A549 (cell line): ENCODE measurements at regions not wholly inside any gene's neighbourhood (a gene's known extent, or its start where the extent isn't known, plus 50 kb on each side); places are given as distances from the start of the nearest gene placed in this dataset.
A peak's percentile ranks its signal among the peaks of the same experiment; 100 is the strongest.

ENCODE experiments used
- ATAC-seq, 2 experiments: fragments of 200-7000 bp in 1 of 2; fragments of >200 bp in 1 of 2; cut with Nextera tagmentation in 1 of 2; cut with Tn5 transposase in 1 of 2; 3 replicates each; pipeline versions ENCODE4 v1.8.0 to v1.9.1; 2018 to 2020; ENCODE audit warnings: mild to moderate bottlenecking in 1 of 2, moderate library complexity in 1 of 2
- CTCF ChIA-PET: fragments of 300-600 bp; sonication (Branson Sonifier 250); formaldehyde crosslinking; extraction: SDS; loops from one replicate; lab custom pipeline; 2021; ENCODE audit warnings: antibody characterized with exemption, inconsistent platforms; lab: Yijun Ruan, JAX
- POLR2A ChIA-PET: fragments of 350-600 bp; formaldehyde crosslinking; extraction: SDS; loops from one replicate; lab custom pipeline; 2021; ENCODE audit warnings: antibody characterized with exemption, inconsistent platforms; lab: Yijun Ruan, JAX
- DNase-seq, 2 experiments: peaks; one replicate each; pipeline versions ENCODE4 v3.0.0 to v3.0.0-alpha.2; 2011 to 2016; ENCODE audit warnings: low read depth in 1 of 2, low spot score in 1 of 2
- FAIRE-seq: peaks from 2 replicates; lab custom pipeline; 2011; peaks lifted over from hg19 to GRCh38; lab: Jason Lieb, UNC
- H3K27ac ChIP-seq, 2 experiments: fragments of >200 bp; sonication (Bioruptor Twin); formaldehyde crosslinking; 3 replicates each; pipeline ENCODE4 v1.5.1; 2016 to 2017
- H3K4me1 ChIP-seq: fragments of >200 bp; sonication (Bioruptor Twin); formaldehyde crosslinking; 3 replicates; pipeline ENCODE4 v1.6.1; 2016
- H3K4me2 ChIP-seq: fragments of >200 bp; sonication (Bioruptor Twin); formaldehyde crosslinking; 3 replicates; pipeline ENCODE4 v1.6.1; 2016
- H3K4me3 ChIP-seq: fragments of >200 bp; sonication (Bioruptor Twin); formaldehyde crosslinking; 3 replicates; pipeline ENCODE4 v1.5.1; 2016
- H3K9me3 ChIP-seq: fragments of >200 bp; sonication (Bioruptor Twin); formaldehyde crosslinking; 3 replicates; pipeline ENCODE4 v1.6.1; 2016
- BHLHE40 ChIP-seq: IDR thresholded peaks from 2 replicates; pipeline ENCODE4 v1.6.1; 2012; ENCODE audit warnings: low read depth, low read length, inconsistent platforms
- CBX2 ChIP-seq: fragments of 200-600 bp; sonication (generic); IDR thresholded peaks from 2 replicates; pipeline ENCODE4 v1.6.1; 2016; ENCODE audit warnings: low read depth, mild to moderate bottlenecking, borderline replicate concordance
- CBX8 ChIP-seq: fragments of 200-600 bp; sonication (generic); IDR thresholded peaks from 2 replicates; pipeline ENCODE4 v1.6.1; 2016
- EHMT2 ChIP-seq: fragments of 200-600 bp; sonication (generic); IDR thresholded peaks from 2 replicates; pipeline ENCODE4 v1.6.1; 2016; ENCODE audit warnings: antibody characterized with exemption, low read depth, mild to moderate bottlenecking, moderate library complexity
- ESRRA ChIP-seq: fragments of 150-350 bp; IDR thresholded peaks from 2 replicates; pipeline ENCODE4 v1.6.1; 2014; ENCODE audit warnings: mild to moderate bottlenecking, low read length, borderline replicate concordance
- FOSL2 ChIP-seq, 2 experiments: fragments of 450-650 bp in 1 of 2; fragments of >200 bp in 1 of 2; sonication (Bioruptor Twin) in 1 of 2; formaldehyde crosslinking; IDR thresholded peaks; 2 replicates each; pipeline versions ENCODE4 v1.5.0 to v1.6.1; 2016 to 2020; ENCODE audit warnings: mild to moderate bottlenecking in 1 of 2, moderate library complexity in 1 of 2
- GATA3 ChIP-seq: IDR thresholded peaks from 2 replicates; pipeline ENCODE4 v1.6.1; 2012; ENCODE audit warnings: borderline replicate concordance
- HDAC2 ChIP-seq: fragments of 200-600 bp; sonication (generic); IDR thresholded peaks from 2 replicates; pipeline ENCODE4 v1.6.1; 2016
- HOXA7 ChIP-seq: fragments of 250-450 bp; sonication (Bioruptor Pico); IDR thresholded peaks from 2 replicates; pipeline ENCODE4 v1.5.0; 2020; ENCODE audit warnings: mild to moderate bottlenecking, moderate library complexity
- JUNB ChIP-seq: fragments of >200 bp; sonication (Bioruptor Twin); formaldehyde crosslinking; IDR thresholded peaks from 2 replicates; pipeline ENCODE4 v1.6.1; 2016
- MAFK ChIP-seq: fragments of 450-650 bp; IDR thresholded peaks from 2 replicates; pipeline ENCODE4 v1.6.1; 2014; ENCODE audit not compliant: partially characterized antibody
- PHF8 ChIP-seq: fragments of 200-600 bp; sonication (generic); IDR thresholded peaks from 2 replicates; pipeline ENCODE4 v1.6.1; 2016; ENCODE audit warnings: low read depth, mild to moderate bottlenecking, antibody characterized with exemption, moderate library complexity, borderline replicate concordance
- RAD21 ChIP-seq, 2 experiments: fragments of >200 bp in 1 of 2; sonication (Bioruptor Twin) in 1 of 2; formaldehyde crosslinking in 1 of 2; IDR thresholded peaks in 1 of 2; conservative IDR thresholded peaks in 1 of 2; 2 replicates in 1 of 2; 3 replicates in 1 of 2; pipeline ENCODE4 v1.6.1; 2012 to 2018; ENCODE audit warnings: inconsistent platforms in 1 of 2
- RNF2 ChIP-seq: fragments of 200-600 bp; sonication (generic); IDR thresholded peaks from 2 replicates; pipeline ENCODE4 v1.6.1; 2016; ENCODE audit warnings: low read depth, mild to moderate bottlenecking, antibody characterized with exemption, moderate library complexity, borderline replicate concordance
- USF2 ChIP-seq: fragments of 450-650 bp; IDR thresholded peaks from 2 replicates; pipeline ENCODE4 v1.6.1; 2014; ENCODE audit warnings: antibody characterized with exemption
- ZFP36 ChIP-seq: fragments of 450-650 bp; IDR thresholded peaks from 2 replicates; pipeline ENCODE4 v1.6.1; 2014; ENCODE audit warnings: borderline replicate concordance; ENCODE audit not compliant: partially characterized antibody
- ZSCAN20 ChIP-seq: fragments of 250-450 bp; sonication (Bioruptor Pico); IDR thresholded peaks from 2 replicates; pipeline ENCODE4 v1.8.0; 2022; ENCODE audit warnings: mild to moderate bottlenecking, moderate library complexity
- WGBS: methylation state at CpG from one replicate; pipeline ENCODE4 v1.1.6; 2017; ENCODE audit errors: missing lambda C conversion rate; 5-methylcytosine and 5-hydroxymethylcytosine counted together
- TF ChIP-seq, protein P1 (sequence below): fragments of 250-450 bp; sonication (Bioruptor Pico); IDR thresholded peaks from 2 replicates; pipeline ENCODE4 v1.5.0; 2020; ENCODE audit warnings: low read depth, mild to moderate bottlenecking, moderate library complexity
- TF ChIP-seq, protein P2 (sequence below): fragments of 150-350 bp; IDR thresholded peaks from 2 replicates; pipeline ENCODE4 v1.6.1; 2014; ENCODE audit warnings: low read depth, mild to moderate bottlenecking, low read length
- TF ChIP-seq, protein P3 (sequence below): fragments of >200 bp; sonication (Bioruptor Twin); formaldehyde crosslinking; IDR thresholded peaks from 2 replicates; pipeline ENCODE4 v1.6.1; 2016

DNA sequence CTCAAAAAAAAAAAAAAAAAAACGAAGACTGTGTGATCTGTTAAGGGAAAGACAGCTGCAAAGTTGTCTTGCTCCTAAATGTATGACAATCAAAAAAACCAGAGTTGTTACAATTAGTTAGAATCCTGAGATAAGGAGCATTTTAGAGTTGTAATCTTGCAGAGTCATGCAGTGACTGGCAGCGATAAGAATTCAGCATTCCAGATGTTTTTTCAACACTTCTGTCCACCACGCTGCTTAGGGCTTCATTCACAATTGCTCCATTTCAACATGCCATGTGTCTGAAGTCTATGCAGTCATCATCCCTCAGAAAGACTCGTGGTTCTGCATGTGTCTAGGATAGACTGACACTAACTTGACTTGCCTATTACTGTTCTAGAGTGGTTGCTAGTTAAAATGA lies 102.4 kb upstream of the BACE2 start:
- TF ChIP-seq CBX8 (no peak), USF2 (no peak), ZFP36 (no peak)
- ATAC-seq, result no peak
- no peak for DNase-seq
- CTCF ChIA-PET, result interaction anchor here (0.8 kb wide), 1 partner anchor 922 kb away, joined by 3 read pairs; no protein-coding TSS in a partner anchor
- H3K4me1 ChIP-seq, result no peaks in the 10 kb centered on the region
- 25% methylated on average over 4 of the region's 4 CpGs for WGBS
- H3K27ac ChIP-seq, result no peak overlapping the region
- POLR2A ChIA-PET, result no interaction called here
- no peak overlapping the region for H3K4me3 ChIP-seq
- H3K4me2 ChIP-seq, result no peak overlapping the region
- FAIRE-seq, result no peak
- no peaks in the 10 kb centered on the region for H3K9me3 ChIP-seq

GRCh38 chr21:41066086-41066938 lies 101.6 kb upstream of the BACE2 start:
- 48% methylated on average over 16 of the region's 16 CpGs for WGBS
- no peak for DNase-seq
- TF ChIP-seq, protein P1, sequence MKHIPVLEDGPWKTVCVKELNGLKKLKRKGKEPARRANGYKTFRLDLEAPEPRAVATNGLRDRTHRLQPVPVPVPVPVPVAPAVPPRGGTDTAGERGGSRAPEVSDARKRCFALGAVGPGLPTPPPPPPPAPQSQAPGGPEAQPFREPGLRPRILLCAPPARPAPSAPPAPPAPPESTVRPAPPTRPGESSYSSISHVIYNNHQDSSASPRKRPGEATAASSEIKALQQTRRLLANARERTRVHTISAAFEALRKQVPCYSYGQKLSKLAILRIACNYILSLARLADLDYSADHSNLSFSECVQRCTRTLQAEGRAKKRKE (CRISPR knock-in tag), result no peak
- TF ChIP-seq BHLHE40 (no peak), CBX2 (no peak)
- no peak for ATAC-seq
- ChIA-PET POLR2A (no interaction called here), CTCF (no interaction called here)
- Histone ChIP-seq H3K27ac (no peak overlapping the region), H3K4me2 (no peak overlapping the region), H3K4me1 (no peaks in the 10 kb centered on the region), H3K4me3 (no peak overlapping the region), H3K9me3 (no peaks in the 10 kb centered on the region)
- no peak for FAIRE-seq

- no peaks in the 10 kb centered on the region for H3K9me3 ChIP-seq
- DNase-seq (no peak), ATAC-seq (no peak)
- H3K4me1 ChIP-seq, result no peaks in the 10 kb centered on the region
- WGBS, result 62% methylated on average over 2 of the region's 4 CpGs
- H3K27ac ChIP-seq, result no peak overlapping the region
- H3K4me2 ChIP-seq, result no peak overlapping the region
- no peak overlapping the region for H3K4me3 ChIP-seq
- CTCF ChIA-PET, result interaction anchor here (1.1 to 1.5 kb wide), 2 partner anchors 18 to 927 kb away, joined by 3 to 8 read pairs; no protein-coding TSS in a partner anchor
- TF ChIP-seq JUNB, result no peak
- no peak for TF ChIP-seq RAD21 (conservative IDR thresholded peaks at IDR 0.05 in 1 of 2, IDR thresholded peaks at IDR 0.05 in 1 of 2)
- TF ChIP-seq ESRRA, result no peak
- no peak for TF ChIP-seq ZSCAN20 (CRISPR knock-in tag)
- TF ChIP-seq GATA3, result no peak
- no peak for TF ChIP-seq HOXA7
- no peak for TF ChIP-seq FOSL2 (IDR thresholded peaks at IDR 0.05)
- no peak for TF ChIP-seq FOSL2 (CRISPR knock-in tag; IDR thresholded peaks at IDR 0.05)
- TF ChIP-seq RNF2, result no peak
- no peak for TF ChIP-seq PHF8
- no peak for TF ChIP-seq EHMT2
- TF ChIP-seq, all 56 proteins: peak for 0
- no peak for FAIRE-seq
- POLR2A ChIA-PET, result no interaction called here
Measured at GRCh38 chr21:41067709-41068108, 100.3 kb upstream of the BACE2 start.

- H3K4me2 ChIP-seq, result peak overlapping the region; percentile 74
- CTCF ChIA-PET, result interaction anchor here (0.7 to 2.2 kb wide), 14 partner anchors 9 to 1202 kb away, joined by 3 to 9 read pairs (median 4); partner anchors contain the start of gene PCP4
Measured at GRCh38 chr21:41068496-41068895, 99.5 kb upstream of the BACE2 start.

More at GRCh38 chr21:41068496-41068895, 99.5 kb upstream of the BACE2 start:
- ATAC-seq, result peak in 1 of 2 experiments; percentile 40; a peak in 2 of 6 replicates
- Histone ChIP-seq H3K27ac (no peak overlapping the region), H3K9me3 (no peaks in the 10 kb centered on the region), H3K4me1 (no peaks in the 10 kb centered on the region), H3K4me3 (peak overlapping the region; percentile 31; the same call in 2 of the 3 replicates)
- no peak for FAIRE-seq
- POLR2A ChIA-PET, result no interaction called here
- 12% methylated on average over 7 of the region's 7 CpGs for WGBS
- DNase-seq, result no peak
- TF ChIP-seq RAD21 (conservative IDR thresholded peaks at IDR 0.05 in 1 of 2, IDR thresholded peaks at IDR 0.05 in 1 of 2) (no peak), HDAC2 (no peak), HOXA7 (no peak), MAFK (no peak)
- TF ChIP-seq, protein P2, sequence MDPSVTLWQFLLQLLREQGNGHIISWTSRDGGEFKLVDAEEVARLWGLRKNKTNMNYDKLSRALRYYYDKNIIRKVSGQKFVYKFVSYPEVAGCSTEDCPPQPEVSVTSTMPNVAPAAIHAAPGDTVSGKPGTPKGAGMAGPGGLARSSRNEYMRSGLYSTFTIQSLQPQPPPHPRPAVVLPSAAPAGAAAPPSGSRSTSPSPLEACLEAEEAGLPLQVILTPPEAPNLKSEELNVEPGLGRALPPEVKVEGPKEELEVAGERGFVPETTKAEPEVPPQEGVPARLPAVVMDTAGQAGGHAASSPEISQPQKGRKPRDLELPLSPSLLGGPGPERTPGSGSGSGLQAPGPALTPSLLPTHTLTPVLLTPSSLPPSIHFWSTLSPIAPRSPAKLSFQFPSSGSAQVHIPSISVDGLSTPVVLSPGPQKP, result no peak
- TF ChIP-seq, protein P3, sequence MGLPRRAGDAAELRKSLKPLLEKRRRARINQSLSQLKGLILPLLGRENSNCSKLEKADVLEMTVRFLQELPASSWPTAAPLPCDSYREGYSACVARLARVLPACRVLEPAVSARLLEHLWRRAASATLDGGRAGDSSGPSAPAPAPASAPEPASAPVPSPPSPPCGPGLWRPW, result no peak
